Osteocyte (in vitro differentiated cells): ENCODE measurements at regions not wholly inside any gene's neighbourhood (a gene's known extent, or its start where the extent isn't known, plus 50 kb on each side); places are given as distances from the start of the nearest gene placed in this dataset.

Source experiments
- DNase-seq: peaks from one replicate; pipeline ENCODE4 v3.0.0; 2021; ENCODE audit warnings: mixed read lengths; ENCODE audit not compliant: unreplicated experiment; ENCODE audit errors: extremely low spot score
- H3K27ac Mint-ChIP-seq: one replicate; pipeline ENCODE4 v1.8.0; 2021; ENCODE audit warnings: mild to moderate bottlenecking, mixed read lengths; ENCODE audit not compliant: unreplicated experiment
- H3K27me3 Mint-ChIP-seq: one replicate; pipeline ENCODE4 v1.8.0; 2021; ENCODE audit warnings: mixed read lengths; ENCODE audit not compliant: unreplicated experiment
- H3K36me3 Mint-ChIP-seq: one replicate; pipeline ENCODE4 v1.8.0; 2021; ENCODE audit warnings: mixed read lengths; ENCODE audit not compliant: unreplicated experiment
- H3K4me1 Mint-ChIP-seq: one replicate; pipeline ENCODE4 v1.8.0; 2021; ENCODE audit warnings: mixed read lengths; ENCODE audit not compliant: unreplicated experiment
- H3K4me3 Mint-ChIP-seq: one replicate; pipeline ENCODE4 v1.8.0; 2021; ENCODE audit warnings: mild to moderate bottlenecking, moderate library complexity, mixed read lengths; ENCODE audit not compliant: unreplicated experiment
- H3K9me3 Mint-ChIP-seq: one replicate; pipeline ENCODE4 v1.8.0; 2021; ENCODE audit warnings: mixed read lengths; ENCODE audit not compliant: unreplicated experiment
- TF ChIP-seq, protein P1 (sequence below): fragments of 200-600 bp; sonication (generic); IDR thresholded peaks from 2 replicates; pipeline ENCODE4 v1.5.0; 2021; ENCODE audit warnings: antibody characterized with exemption, mild to moderate bottlenecking, moderate library complexity

DNA sequence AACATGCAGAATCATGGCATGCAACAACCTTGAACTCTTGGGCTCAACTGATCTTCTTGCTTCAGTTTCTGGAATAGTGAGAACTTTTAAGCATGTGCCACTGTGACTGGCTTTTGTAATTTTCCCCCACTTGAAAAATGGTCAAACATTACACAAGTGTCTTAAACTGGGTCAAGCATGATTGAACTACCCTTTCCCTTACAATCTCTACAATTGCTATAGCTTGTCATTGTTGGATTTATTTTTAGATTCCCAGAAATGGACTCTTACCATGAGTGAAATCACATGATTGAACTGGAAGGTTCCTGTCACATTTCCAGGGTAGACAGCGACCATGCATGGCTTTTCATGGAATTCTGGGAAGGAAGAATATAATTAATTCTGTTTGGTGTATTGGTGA, 102.2 kb upstream of the TUBA3C start:
- DNase-seq = no peak

DNA sequence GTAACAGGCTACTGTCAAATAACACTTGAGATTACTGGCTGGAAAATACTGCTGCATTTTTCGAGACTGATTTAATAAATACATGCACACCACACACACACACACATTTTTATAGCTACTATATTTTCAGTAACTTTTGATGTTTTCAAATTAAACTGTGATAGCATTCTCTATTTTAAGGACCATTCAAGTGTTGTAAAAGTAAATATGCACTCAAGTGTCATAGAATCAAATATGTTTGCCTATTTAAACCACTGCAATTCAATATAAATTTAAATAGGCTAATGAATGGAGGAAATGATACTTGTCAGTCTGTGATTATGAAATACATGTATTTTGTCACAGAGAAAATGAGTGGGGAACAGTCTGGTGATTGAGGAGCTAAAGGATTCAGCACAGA, 86.7 kb upstream of the TUBA3C start:
- H3K9me3 Mint-ChIP-seq = peaks cover 60% of the 10 kb centered on the region
- no peak for DNase-seq
- H3K4me3 Mint-ChIP-seq = no peak overlapping the region
- no peak overlapping the region for H3K27ac Mint-ChIP-seq
- peaks cover 3% of the 10 kb centered on the region for H3K36me3 Mint-ChIP-seq
- no peaks in the 10 kb centered on the region for H3K27me3 Mint-ChIP-seq
- no peaks in the 10 kb centered on the region for H3K4me1 Mint-ChIP-seq
- TF ChIP-seq, protein P1, sequence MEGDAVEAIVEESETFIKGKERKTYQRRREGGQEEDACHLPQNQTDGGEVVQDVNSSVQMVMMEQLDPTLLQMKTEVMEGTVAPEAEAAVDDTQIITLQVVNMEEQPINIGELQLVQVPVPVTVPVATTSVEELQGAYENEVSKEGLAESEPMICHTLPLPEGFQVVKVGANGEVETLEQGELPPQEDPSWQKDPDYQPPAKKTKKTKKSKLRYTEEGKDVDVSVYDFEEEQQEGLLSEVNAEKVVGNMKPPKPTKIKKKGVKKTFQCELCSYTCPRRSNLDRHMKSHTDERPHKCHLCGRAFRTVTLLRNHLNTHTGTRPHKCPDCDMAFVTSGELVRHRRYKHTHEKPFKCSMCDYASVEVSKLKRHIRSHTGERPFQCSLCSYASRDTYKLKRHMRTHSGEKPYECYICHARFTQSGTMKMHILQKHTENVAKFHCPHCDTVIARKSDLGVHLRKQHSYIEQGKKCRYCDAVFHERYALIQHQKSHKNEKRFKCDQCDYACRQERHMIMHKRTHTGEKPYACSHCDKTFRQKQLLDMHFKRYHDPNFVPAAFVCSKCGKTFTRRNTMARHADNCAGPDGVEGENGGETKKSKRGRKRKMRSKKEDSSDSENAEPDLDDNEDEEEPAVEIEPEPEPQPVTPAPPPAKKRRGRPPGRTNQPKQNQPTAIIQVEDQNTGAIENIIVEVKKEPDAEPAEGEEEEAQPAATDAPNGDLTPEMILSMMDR = no peak

More for the DNA sequence above, 102.2 kb upstream of the TUBA3C start:
- H3K4me1 Mint-ChIP-seq = no peaks in the 10 kb centered on the region
- H3K27me3 Mint-ChIP-seq = no peaks in the 10 kb centered on the region
- no peak overlapping the region for H3K4me3 Mint-ChIP-seq
- TF ChIP-seq, protein P1 = no peak
- H3K27ac Mint-ChIP-seq = no peak overlapping the region
- peaks cover 69% of the 10 kb centered on the region for H3K9me3 Mint-ChIP-seq
- no peaks in the 10 kb centered on the region for H3K36me3 Mint-ChIP-seq

DNA sequence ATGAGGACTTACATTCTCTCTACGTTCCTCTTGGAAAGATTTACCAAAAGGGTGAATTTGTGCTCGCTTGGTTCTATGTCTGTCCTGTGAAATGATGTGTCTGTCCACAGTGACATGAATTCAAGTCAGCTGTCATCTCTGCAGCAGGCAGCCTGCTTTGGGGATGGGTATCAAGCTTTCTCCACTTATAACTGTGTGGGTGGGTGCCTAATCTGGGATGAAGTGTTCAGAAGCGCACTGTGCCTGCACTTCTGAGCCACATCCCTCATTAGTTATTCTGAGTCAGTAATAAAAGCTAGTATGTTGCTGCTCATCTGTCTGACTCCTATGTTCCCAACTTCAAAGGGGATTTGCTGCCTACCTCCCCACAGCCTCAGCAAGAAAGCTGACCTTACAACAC, 86.1 kb upstream of the TUBA3C start:
- Mint-ChIP-seq H3K9me3 (peaks cover 64% of the 10 kb centered on the region), H3K36me3 (peaks cover 3% of the 10 kb centered on the region), H3K4me3 (no peak overlapping the region), H3K4me1 (no peaks in the 10 kb centered on the region), H3K27ac (no peak overlapping the region), H3K27me3 (no peaks in the 10 kb centered on the region)
- TF ChIP-seq, protein P1 = no peak
- no peak for DNase-seq

DNA sequence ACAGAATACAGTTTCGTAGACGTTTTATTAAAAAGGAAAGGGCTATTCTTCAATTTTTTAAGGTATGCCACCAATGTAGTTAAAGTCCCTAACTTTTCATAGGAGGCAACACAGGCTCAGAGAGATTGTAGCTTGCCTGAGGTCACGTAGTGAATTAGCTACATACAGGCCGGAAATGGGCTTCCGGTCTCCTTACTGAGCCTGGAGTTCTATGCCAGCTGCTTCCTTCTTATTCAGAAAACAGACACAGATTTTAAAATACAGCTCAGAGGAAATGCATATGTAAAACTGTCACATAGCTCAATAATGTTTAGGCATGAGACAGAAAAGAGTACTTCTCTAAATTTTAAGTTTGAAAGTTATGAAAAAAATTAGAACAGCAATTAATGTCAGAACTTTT, 85.4 kb upstream of the TUBA3C start:
- Mint-ChIP-seq H3K4me1 (no peaks in the 10 kb centered on the region), H3K27ac (no peak overlapping the region), H3K36me3 (peaks cover 3% of the 10 kb centered on the region), H3K4me3 (no peak overlapping the region), H3K9me3 (peaks cover 56% of the 10 kb centered on the region), H3K27me3 (no peaks in the 10 kb centered on the region)
- no peak for DNase-seq
- TF ChIP-seq, protein P1 = no peak

DNA sequence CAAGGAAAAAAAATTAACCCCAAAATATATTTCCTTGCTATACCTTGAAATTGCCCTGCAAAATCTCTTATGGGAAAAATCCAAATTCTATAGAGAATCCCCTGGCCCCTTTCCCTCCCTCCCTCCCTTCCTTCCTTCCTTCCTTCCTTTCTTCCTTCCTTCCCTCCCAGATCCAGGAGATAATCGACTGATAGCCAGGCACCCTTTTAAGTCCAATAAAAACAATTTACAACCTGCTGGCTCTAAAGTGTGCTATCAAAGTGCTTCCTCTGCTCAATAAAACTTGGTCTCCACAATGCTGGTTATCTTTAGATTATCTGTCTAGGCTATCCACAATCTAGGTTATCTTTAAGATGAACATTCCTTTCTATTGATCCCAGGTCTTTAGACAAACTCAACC, 83.1 kb upstream of the TUBA3C start:
- Mint-ChIP-seq H3K27me3 (no peaks in the 10 kb centered on the region), H3K27ac (no peak overlapping the region), H3K9me3 (peaks cover 60% of the 10 kb centered on the region), H3K4me3 (no peak overlapping the region), H3K36me3 (peaks cover 3% of the 10 kb centered on the region), H3K4me1 (no peaks in the 10 kb centered on the region)
- TF ChIP-seq, protein P1 = no peak
- no peak for DNase-seq
